K562 (cell line): ENCODE measurements at regions not wholly inside any gene's neighbourhood (a gene's known extent, or its start where the extent isn't known, plus 50 kb on each side); places are given as distances from the start of the nearest gene placed in this dataset.
A peak's percentile ranks its signal among the peaks of the same experiment; 100 is the strongest.

ENCODE experiments used
- KDM4B ChIP-seq, 2 experiments: fragments of 450-650 bp in 1 of 2; sonication (generic) in 1 of 2; IDR thresholded peaks; 2 replicates each; pipeline ENCODE4 v1.6.1; 2016 to 2017; ENCODE audit warnings: borderline replicate concordance in 2 of 2, antibody characterized with exemption in 1 of 2, low read depth in 1 of 2, mild to moderate bottlenecking in 1 of 2
- PPARD ChIP-seq: fragments of 250-450 bp; sonication (Bioruptor Pico); IDR thresholded peaks from 2 replicates; pipeline ENCODE4 v1.8.0; 2022; ENCODE audit warnings: inconsistent platforms, mild to moderate bottlenecking, moderate library complexity
- RERE ChIP-seq: sonication (generic); formaldehyde crosslinking; IDR thresholded peaks from 2 replicates; pipeline ENCODE4 v1.8.0; 2023; ENCODE audit warnings: missing genetic modification reagents, mild to moderate bottlenecking, borderline replicate concordance
- SNIP1 ChIP-seq: fragments of 450-650 bp; IDR thresholded peaks from 2 replicates; pipeline ENCODE4 v1.7.1; 2017; ENCODE audit warnings: low read depth, mild to moderate bottlenecking
- ZMIZ1 ChIP-seq, 2 experiments: fragments of 150-350 bp in 1 of 2; IDR thresholded peaks; 2 replicates each; pipeline ENCODE4 v1.6.1; 2012 to 2016; ENCODE audit warnings: low read depth in 2 of 2, low read length in 2 of 2, mild to moderate bottlenecking in 1 of 2, moderate library complexity in 1 of 2
- ZNF75A ChIP-seq: fragments of 450-650 bp; formaldehyde crosslinking; IDR thresholded peaks from 2 replicates; pipeline ENCODE4 v1.4.0; 2020; ENCODE audit warnings: mild to moderate bottlenecking

GRCh38 chr1:109823543-109824348 lies 60.0 kb upstream of the EPS8L3 start (continued):
- 0 out of 4 replicates have a peak, but pooled peaks of 1 of the 2 experiments have one; percentile 65 for TF ChIP-seq KDM4B (IDR thresholded peaks at IDR 0.05; ENCODE audit: borderline replicate concordance in 2 of 2, low read depth in 1 of 2)
- TF ChIP-seq ZNF75A: no peak
- TF ChIP-seq RERE (CRISPR knock-in tag): no peak
- TF ChIP-seq PPARD (CRISPR knock-in tag): peak; percentile 61; the same call in 1 of the 2 replicates
- no peak; a peak in 1 of 4 replicates for TF ChIP-seq ZMIZ1 (IDR thresholded peaks at IDR 0.05; ENCODE audit: low read depth in 2 of 2, low read length in 2 of 2)
- no peak for TF ChIP-seq SNIP1
